CD4-positive, alpha-beta T cell treated with Interferon alpha-2 for 1 hour (primary cell): ENCODE measurements at regions not wholly inside any gene's neighbourhood (a gene's known extent, or its start where the extent isn't known, plus 50 kb on each side); places are given as distances from the start of the nearest gene placed in this dataset.
"Not testable (repeated sequence)": the region's sequence is repeated elsewhere in the genome, so short reads cannot be mapped to it uniquely, and the experiment has no call there.

Source experiments
- DNase-seq, 2 donors: peaks; one replicate each; pipeline ENCODE4 v3.0.0-alpha.2; 2020 to 2022

DNA sequence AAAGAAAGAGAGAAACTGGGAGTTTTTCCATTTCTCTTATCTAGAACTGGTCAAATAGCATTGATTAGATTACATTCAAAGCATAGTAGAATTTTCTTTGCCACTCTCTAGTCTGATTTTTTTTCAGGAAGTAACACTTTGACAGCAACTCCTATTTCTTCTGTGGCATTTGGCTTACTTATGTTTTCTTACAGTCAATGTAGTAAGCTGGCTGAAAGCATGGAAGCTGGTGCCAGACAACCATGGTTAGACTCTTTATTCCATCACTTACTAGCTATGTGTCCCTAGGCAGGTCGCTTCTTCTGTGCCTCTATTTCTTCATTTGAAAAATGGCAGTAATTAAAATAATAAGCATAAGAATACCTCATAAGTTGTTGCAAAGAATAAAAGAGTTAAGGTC lies 54.2 kb upstream of the OPRM1 start:
- DNase-seq, result no peak

DNA sequence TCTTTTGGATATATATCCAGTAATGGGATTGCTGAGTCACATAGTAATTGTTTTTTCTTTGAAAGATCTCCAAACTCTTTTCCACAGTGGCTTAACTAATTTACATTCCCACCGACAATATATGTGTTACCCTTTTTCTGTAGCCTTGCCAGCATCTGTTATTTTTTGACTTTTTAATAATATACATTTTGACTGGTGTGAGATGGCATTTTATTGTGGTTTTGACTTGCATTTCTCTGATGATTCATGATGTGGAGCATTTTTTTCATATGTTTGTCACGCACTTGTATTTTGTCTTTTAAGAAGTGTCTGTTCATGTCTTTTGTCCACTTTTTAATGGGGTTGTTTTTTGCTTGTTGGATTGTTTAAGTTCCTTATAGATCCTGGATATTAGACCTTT lies 58.9 kb upstream of the OPRM1 start:
- DNase-seq, result no peak

DNA sequence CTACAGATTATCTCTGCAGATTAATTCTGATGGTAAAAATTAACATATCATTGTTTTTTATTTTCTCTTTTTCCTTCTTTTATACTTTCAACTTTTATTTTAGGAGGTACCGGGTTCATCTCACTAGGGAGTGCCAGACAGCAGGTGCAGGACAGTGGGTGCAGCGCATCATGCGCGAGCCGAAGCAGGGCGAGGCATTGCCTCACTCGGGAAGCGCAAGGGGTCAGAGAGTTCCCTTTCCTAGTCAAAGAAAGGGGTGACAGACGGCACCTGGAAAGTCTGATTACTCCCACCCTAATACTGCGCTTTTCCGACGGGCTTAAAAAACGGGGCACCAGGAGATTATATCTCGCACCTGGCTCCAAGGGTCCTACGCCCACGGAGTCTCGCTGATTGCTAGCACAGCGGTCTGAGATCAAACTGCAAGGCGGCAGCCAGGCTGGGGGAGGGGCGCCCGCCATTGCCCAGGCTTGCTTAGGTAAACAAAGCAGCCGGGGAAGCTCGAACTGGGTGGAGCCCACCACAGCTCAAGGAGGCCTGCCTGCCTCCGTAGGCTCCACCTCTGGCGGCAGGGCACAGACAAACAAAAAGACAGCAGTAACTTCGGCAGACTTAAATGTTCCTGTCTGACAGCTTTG lies 60.0 kb upstream of the OPRM1 start:
- DNase-seq, result not testable (repeated sequence)

DNA sequence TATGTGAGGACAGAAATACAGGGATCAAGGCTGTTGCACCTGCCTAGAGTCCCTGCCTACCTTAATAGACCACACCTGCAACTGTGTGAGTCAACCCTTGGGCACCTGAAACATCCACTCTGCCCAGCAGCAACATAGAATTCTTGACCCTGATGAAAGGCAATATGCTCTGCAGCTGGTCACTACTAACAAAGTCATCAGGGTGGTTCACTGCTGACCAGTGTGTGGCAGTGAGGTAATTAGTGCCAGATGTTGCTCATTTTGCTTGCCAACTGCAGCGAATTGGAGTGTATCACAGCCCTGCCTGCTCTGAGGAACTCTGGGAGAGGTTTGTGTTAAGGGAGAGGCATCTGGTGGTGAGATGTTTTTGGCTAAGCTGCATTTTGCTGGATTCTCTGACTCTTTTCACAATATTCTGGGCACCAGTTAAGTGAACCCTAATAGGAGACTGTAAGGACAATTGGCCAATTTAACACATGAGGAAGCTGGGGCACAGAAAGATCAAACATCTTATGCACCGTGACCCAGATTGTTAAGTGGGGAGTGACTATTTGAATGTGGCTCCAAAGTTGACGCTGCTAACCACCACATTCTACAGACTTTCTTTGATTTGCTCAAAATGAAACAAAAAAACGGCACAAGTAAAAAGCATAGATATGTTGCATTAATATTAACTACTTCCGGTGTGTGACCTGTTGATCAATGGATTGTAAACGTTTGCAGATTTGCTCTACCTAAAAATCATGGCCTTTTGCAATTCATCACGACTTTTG lies 61.9 kb upstream of the OPRM1 start:
- no peak for DNase-seq

DNA sequence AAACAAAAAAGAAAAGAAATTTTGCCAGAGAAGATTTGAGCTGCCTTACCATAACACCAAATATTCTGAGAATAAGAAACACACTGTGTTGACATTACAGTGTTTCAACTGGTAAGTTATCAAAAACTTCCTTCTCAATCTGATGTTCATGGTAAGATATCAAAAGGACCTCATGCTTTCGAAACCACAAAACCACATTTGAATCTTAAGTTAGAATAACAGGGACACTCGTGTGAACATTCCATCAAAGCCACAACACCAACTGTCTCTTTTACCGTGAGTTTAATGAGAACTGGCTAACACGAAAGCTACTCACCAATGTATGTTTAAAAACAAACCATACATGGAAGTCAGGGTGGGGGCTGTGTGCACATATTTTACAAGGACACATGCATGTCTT lies 73.0 kb upstream of the OPRM1 start:
- no peak for DNase-seq

DNA sequence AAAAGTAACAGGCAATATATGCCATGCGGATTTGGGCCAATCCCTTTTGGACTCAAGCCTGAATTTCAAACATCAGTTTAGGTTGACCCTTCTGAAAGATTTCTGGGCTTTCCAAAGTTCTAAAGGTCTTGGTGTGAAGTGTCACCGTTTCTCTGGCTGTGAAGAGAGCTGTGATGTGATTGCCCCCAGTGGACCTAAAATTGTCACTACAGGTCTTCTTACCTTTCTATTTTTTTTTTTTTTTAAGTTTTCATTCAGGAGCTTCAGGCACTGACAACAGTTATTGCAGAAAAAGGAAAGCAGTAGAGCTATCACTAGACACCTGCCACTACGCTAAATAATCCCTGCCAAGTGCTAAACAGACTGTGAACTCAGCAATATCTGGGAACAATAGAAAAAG lies 75.7 kb upstream of the OPRM1 start:
- no peak for DNase-seq

DNA sequence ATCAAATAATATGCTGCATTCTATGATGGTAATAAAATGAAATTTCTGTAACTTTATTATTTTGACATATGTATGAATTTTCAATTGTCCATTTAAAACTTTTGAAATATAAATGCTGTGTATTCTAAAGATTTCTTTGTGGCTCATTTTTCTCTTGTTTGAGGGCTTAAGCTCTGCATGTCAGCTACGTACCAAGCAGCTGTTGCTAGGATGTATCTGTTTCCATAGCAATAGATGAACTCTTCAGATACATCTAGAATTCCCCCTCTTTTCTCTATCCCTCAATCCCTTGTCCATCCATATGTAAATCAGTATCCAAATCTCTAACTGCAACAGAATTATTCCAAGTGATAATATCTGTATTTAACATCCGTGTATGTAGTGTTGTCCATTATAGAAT lies 76.5 kb upstream of the OPRM1 start:
- DNase-seq, result no peak

DNA sequence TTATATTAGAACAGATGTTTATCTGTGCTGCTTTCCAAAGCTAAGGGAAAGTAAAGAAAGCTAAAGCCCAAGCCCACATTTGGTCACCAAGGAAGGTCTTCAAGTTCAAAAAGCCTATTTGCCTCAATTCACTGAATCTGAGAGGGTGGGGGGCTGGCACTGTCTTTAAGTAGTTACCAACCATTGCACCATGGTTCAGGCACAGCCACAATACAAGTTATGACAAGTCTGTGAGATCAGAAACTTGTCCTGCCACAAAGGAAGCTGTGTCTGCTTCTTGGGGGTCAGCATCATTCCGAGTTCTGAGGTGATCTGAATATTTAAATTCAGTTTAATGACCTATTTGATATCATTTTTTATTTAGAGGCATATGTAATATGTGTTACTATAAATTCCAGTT lies 78.3 kb upstream of the OPRM1 start:
- DNase-seq, result no peak

DNA sequence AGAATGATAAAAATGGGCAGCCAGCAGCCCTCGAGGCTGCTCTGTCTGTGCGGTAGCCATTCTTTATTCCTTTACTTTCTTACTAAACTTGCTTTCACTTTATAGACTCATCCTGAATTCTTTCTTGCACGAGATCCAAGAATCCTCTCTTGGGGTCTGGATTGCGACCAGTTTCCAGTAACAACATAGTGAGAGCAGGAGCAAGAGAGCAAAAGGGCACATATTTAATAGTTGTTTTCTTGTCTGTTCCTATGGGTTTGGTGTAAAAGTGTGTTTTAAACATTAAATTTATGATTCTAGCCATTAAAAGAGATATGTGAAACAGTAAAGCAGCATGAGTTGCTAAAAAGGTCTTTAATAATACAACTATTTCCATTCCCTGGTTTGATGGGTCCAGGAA lies 78.8 kb upstream of the OPRM1 start:
- no peak for DNase-seq

DNA sequence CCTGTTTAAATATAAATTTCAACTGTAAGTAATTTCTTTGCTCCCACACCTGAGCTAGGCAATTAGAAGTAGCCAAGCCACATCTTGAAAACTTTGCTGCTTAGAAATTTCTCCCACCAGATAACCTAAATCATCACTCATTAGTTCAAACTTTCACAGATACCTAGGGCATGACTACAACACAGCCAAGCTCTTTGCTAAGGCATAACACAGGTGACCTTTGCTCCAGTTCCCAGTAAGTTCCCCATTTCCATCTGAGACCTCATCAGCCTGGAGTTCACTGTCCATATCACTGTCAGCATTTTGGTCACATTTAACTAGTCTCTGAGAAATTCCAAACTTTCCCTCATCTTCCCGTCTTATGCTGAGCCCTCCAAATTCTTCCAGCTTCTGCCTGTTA lies 79.8 kb upstream of the OPRM1 start:
- DNase-seq, result no peak

DNA sequence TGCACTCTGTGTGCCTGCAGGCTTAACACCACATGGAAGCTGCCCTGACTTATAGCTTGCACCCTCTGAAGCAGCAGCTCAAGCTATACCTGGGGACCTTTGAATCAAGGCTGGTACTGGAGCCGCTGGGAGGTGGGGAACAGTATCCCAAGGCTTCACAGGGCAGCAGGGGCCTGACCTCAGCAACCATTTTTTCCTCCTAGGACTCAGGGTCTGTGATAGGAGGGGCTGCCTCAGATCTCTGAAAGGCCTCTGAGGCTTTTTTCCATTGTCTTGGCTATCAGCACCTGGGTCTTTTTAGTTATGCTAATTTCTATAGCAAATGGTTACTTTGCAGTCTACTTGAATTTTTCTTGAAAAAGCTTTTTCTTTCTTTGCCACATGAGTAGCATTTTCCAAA lies 80.2 kb upstream of the OPRM1 start:
- no peak for DNase-seq

DNA sequence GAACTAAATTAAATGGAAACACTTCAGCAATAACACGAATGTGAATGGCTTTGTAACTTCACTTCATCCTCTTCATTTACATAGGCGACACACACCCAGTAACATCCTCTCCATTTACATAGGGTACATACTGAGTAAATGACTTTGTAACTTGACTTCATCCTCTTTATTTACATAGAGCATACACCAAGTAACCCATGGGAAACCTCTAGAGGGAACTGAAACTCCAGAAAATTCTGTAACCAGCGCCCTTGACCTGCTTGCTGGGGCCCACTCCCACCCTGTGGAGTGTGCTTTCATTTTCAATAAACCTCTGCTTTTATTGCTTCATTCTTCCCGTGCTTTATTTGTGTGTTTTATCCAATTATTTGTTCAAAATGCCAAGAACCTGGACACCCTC lies 81.6 kb upstream of the OPRM1 start:
- DNase-seq, result no peak

DNA sequence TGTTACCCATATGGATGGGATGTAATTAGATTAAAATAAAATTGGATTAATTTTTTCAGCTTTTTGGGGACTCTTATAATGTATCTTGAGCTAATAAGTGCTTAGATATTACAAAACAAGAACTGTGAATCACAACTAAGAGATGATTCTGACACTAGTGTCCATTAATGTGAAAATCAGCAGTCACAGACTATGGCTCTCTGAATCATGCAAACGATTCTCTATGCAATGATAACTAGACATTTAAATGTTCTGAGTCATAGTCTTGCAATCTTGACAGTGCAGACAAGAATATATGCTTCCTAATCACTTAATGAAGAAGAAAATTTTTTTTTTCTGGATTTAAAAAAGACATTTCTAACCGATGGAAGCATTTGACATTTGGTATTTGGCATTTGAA lies 82.2 kb upstream of the OPRM1 start:
- no peak for DNase-seq

DNA sequence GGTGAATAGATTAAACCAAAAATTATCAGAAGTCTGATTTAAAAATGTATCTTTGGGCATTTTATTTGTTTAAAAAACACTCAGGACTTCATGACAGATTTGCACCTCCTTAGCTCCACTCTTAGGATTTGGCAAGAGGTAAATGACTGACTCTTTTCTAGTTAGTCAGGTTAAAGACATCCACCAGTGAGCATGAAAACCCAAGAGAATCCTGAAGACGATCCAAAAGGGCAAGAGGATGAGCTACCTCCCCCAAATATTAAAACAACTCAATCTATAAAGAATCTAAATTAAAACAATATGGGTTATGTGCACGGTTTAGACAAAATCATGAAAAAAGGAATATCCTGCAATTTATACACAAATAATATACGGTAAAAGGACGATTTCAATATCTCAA lies 89.4 kb upstream of the OPRM1 start:
- DNase-seq, result no peak

DNA sequence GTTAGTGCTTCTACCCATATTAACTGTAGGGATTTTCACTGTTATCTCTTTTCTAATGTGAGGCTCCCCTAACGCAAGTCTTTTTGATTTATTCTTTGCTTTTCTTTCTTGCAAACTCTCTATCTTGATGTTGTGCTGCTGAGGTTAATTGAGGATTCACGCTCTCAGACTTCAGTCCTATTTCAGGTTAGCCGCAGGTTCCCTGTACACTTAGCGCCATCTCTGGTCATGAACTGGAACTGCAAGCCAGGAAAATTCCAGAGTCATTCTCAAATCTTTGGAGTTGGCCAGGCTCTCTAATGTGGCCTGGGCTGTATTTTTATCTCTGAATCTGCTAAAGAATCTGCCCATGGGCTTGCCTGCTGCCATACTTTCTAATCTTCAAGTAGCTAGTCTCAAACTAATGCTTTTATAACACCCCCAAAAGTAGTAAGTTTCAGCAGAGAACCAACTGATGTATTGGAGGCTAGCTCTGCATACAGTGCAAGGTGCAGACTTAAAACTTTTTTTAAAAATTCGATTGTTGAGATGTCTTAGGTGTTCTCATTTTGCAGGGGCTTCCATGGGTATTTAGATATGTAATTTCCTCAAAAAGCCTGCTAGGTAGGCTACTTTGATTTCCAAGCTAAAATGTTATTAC lies 91.1 kb upstream of the OPRM1 start:
- no peak for DNase-seq

DNA sequence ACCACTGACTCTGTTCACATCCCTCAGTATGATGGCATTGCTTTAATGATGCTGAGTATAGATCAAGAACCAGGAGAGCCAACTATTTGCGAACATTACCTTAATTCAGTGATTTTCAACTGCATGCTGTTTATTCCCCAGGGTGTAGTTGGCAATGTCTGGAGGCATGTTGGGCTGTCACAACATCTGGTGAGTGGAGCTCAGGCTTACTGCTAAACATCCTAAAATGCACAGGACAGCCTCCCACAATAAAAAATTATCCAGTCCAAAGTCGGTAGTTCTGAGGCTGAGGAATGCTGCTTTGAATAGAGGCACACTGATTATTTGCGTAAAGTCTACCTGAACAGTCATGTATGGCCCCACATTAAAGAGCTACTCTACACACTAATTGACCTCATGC lies 94.8 kb upstream of the OPRM1 start:
- no peak for DNase-seq

DNA sequence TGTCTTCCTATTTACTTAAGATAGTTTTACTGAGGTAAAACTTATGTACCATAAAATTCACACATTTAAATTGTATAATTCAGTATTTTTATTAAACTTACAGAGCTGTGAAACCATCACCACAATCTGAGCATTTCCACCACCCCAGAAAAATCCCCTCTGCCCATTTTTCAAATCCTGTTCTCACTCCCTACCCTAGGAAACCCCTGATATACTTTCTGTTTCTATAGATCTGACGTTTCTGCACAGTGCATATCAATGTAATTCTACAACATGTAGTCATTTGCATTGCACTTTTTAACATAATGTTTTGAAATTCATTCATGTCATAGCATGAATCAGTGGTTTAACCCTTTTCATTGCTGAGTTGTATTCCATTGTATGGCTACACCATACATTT lies 96.7 kb upstream of the OPRM1 start:
- DNase-seq, result no peak

DNA sequence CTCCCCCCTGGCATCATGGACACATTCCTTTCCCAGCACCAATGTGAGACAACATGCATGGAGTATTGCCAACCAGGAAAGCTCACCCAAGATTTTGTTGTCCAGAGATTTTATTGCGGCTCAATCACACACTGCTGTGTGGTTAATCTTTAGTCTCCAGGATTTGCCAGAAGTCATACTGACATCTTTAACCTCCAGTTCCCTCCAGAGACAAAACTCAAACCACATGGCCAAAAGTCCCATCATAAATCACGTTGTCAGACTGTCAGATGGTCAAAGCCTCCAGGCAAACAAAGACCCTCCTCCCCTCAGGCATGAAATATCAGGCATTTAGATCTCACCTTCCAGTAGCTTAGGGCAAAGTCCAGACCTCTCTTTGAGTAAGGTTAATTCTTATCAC lies 97.3 kb upstream of the OPRM1 start:
- no peak for DNase-seq

DNA sequence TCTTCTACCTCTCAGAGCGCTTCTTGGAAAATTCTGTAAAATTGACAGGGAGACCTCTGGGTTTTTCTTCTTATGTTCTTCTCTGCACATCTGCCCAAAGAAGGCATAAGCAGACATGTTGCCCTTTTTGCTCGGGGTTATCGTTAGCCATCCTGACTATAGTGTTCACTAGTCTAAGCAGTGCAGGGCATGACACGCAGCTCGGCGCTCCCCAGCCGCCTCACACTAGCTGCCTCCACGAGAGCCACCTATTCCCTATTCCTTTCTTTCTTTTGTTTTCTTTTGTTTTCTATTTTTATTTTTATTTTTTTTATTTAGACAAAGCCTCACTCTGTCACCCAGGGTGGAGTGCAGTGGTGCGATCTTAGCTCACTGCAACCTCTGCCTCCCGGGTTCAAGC lies 100.2 kb upstream of the OPRM1 start:
- no peak for DNase-seq

DNA sequence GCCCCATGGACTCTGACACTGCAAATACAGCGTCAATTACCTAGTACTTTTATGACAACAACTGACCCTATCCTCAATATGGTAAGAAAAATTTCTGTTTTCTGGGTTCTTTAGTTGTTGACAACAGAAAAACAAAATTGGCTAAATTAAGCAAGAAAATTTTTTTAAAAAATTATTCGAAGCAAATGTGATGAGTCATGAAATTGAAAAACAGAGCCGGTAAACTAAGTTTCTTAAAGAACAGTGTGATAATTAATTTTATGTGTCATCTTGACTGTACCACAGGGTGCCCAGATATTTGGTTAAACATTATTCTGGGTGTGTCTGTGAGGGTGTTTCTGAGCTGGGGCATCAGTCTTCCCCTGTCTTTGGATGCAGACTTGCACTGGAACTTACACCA lies 107.6 kb upstream of the OPRM1 start:
- DNase-seq, result no peak

DNA sequence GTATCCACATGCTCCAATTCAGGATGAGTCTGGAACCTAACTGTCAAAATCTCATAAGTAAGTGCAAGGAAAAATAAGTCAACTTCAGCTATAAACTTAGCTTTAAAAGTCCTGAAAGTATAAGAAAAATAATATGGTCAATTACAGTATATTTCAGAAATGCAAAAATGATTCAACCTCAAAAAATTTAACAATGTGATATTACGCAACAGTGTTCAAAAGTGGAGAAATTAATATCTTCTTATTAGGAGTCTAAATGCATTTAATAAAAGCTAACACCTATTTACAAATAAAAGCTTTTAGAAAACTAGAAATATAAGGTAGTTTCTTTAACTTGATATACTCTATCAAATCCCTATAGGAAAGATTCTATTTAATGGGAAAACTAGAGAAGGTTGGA lies 111.2 kb upstream of the OPRM1 start:
- no peak for DNase-seq

DNA sequence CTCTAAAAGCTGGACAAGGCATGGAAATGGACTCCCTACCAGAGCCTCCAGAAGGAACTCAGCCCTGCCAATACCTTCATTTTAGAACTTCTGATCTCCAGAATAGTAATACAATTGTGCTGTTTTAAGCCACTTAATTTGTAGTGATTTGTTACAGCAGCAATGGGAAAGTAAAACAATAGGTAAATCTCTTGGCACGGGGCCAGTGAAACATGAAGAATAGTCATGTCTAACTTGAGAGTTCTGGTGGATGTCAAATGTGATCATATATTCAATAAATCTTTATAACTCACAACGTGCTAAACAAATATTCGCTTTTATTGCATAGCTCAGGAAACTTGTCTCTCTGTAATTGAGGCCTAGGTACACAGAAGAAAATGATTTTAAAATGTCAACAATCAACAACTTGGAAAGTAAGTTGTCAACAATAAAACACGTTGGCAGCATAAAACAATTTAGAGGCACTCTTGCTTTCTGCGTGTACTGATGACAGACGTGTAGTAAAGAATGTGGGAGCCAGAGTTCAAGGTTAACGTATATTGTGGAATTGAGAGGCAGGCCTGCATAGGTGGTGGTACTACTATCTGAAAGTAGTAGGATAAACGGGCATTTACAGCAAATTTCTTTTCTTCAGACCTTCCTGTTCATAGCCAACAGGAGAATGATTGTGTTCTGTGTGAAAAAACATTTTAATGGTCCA lies 140.5 kb upstream of the OPRM1 start:
- DNase-seq, result no peak

DNA sequence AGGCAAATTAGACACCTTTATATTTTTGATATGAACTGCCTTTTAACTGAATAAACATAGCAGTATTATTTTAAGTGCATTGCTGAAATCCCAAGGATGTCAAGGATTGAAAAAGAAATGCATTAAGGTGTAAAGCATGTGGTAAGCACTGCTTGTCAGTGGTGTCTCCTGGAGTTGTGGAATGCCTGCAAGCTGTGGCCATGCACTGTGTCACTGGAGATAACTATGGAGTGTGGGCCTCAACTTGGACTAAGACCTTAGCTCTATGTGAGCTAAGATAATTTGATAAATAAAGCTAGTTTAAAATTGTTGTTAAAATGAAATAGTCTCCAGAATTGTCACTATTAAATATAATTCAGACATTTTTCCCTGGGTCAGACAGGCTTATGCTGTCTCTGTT lies 156.6 kb upstream of the OPRM1 start:
- DNase-seq, result no peak

DNA sequence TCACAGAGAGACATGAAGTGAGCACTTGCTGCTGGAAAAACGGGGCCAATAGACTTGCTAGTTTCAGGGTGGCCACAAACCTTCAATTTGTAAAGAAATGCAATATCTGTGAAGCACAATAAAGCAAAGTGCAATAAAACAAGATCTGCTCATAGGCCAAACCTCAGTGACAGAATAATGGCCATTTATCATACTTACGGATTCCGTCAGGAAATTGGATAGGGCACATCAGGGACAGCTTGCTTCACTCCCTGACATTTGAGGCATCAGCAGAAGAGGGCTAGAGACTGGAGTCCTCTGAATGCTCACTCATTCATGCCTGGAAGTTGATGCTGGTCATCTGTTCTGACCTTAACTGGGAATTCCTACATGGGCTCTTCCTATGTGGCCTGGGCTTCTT lies 165.5 kb upstream of the OPRM1 start:
- no peak for DNase-seq
